IMR-90 (cell line): ENCODE measurements at regions not wholly inside any gene's neighbourhood (a gene's known extent, or its start where the extent isn't known, plus 50 kb on each side); places are given as distances from the start of the nearest gene placed in this dataset.

Experiments
- ATAC-seq: fragments of 200-7000 bp; cut with Tn5 transposase; 2 replicates; pipeline ENCODE4 v1.9.1; 2020; ENCODE audit warnings: low read depth, mild to moderate bottlenecking, moderate library complexity
- BruUV-seq: library from RNA; stranded (reverse); fragments of 400-500 nt; replicated peaks from 2 replicates; lab custom pipeline; 2021; lab: Mats Ljungman, UMichigan
- CTCF ChIA-PET: fragments of 300-600 bp; formaldehyde crosslinking; extraction: SDS; loops from one replicate; lab custom pipeline; 2021; ENCODE audit warnings: antibody characterized with exemption; lab: Yijun Ruan, JAX
- POLR2A ChIA-PET: fragments of 300-600 bp; sonication (Branson Sonifier 250); formaldehyde crosslinking; loops from one replicate; lab custom pipeline; 2022; ENCODE audit warnings: antibody characterized with exemption; ENCODE audit not compliant: unreplicated experiment; lab: Charles Lee
- DNase-seq: peaks from one replicate; pipeline ENCODE4 v3.0.0; 2013
- H2AFZ ChIP-seq: replicated peaks from 2 replicates; pipeline ENCODE3; 2013; ENCODE audit warnings: low read length, mild to moderate bottlenecking; ENCODE audit not compliant: poor library complexity
- H2AK5ac ChIP-seq: 2 replicates; pipeline ENCODE4 v1.6.1; 2013; ENCODE audit warnings: low read depth, low read length, inconsistent platforms
- H2AK9ac ChIP-seq: replicated peaks from 2 replicates; pipeline ENCODE3; 2013; ENCODE audit warnings: mild to moderate bottlenecking, low read depth, low read length, moderate library complexity; ENCODE audit not compliant: poor library complexity
- H2BK120ac ChIP-seq: 2 replicates; pipeline ENCODE4 v1.6.1; 2013; ENCODE audit warnings: low read depth, low read length, inconsistent platforms
- H2BK15ac ChIP-seq: 3 replicates; pipeline ENCODE4 v1.6.1; 2013; ENCODE audit warnings: low read depth, low read length, inconsistent platforms
- H2BK20ac ChIP-seq: 2 replicates; pipeline ENCODE4 v1.6.1; 2013; ENCODE audit warnings: low read depth, mild to moderate bottlenecking, inconsistent platforms, low read length, moderate library complexity
- H2BK5ac ChIP-seq: 2 replicates; pipeline ENCODE4 v1.6.1; 2013; ENCODE audit warnings: mild to moderate bottlenecking, low read depth, low read length, inconsistent platforms; ENCODE audit not compliant: poor library complexity, severe bottlenecking
- H3K14ac ChIP-seq: replicated peaks from 2 replicates; pipeline ENCODE4 v1.6.1; 2013; ENCODE audit warnings: low read depth, low read length, inconsistent platforms
- H3K18ac ChIP-seq: 2 replicates; pipeline ENCODE4 v1.6.1; 2013; ENCODE audit warnings: low read depth, low read length, control low read depth
- H3K23ac ChIP-seq: 2 replicates; pipeline ENCODE4 v1.6.1; 2013; ENCODE audit warnings: low read depth, low read length, inconsistent platforms
- H3K27ac ChIP-seq: 2 replicates; pipeline ENCODE4 v1.5.1; 2013; ENCODE audit warnings: mild to moderate bottlenecking, control low read depth, low read length; ENCODE audit not compliant: insufficient read depth
- H3K27me3 ChIP-seq: 2 replicates; pipeline ENCODE4 v1.6.1; 2013; ENCODE audit warnings: low read length; ENCODE audit not compliant: control insufficient read depth, insufficient read depth
- H3K36me3 ChIP-seq: 2 replicates; pipeline ENCODE4 v1.6.1; 2013; ENCODE audit warnings: low read length, mixed read lengths; ENCODE audit not compliant: control insufficient read depth, insufficient read depth
- H3K4ac ChIP-seq: 2 replicates; pipeline ENCODE4 v1.6.1; 2013; ENCODE audit warnings: low read depth, low read length, inconsistent platforms
- H3K4me1 ChIP-seq: 2 replicates; pipeline ENCODE4 v1.6.1; 2013; ENCODE audit warnings: low read length, mixed read lengths; ENCODE audit not compliant: control insufficient read depth, insufficient read depth
- H3K4me2 ChIP-seq: 2 replicates; pipeline ENCODE4 v1.6.1; 2013; ENCODE audit warnings: low read depth, mild to moderate bottlenecking, control low read depth, low read length, moderate library complexity
- H3K4me3 ChIP-seq: 2 replicates; pipeline ENCODE4 v1.5.1; 2013; ENCODE audit warnings: low read depth, mild to moderate bottlenecking, control low read depth, low read length, moderate library complexity; ENCODE audit not compliant: insufficient read depth
- H3K56ac ChIP-seq: 2 replicates; pipeline ENCODE4 v1.6.1; 2013; ENCODE audit warnings: low read length, inconsistent platforms; ENCODE audit not compliant: insufficient read depth; ENCODE audit errors: extremely low read depth
- H3K79me1 ChIP-seq, 2 experiments: 2 replicates each; pipeline ENCODE4 v1.6.1; 2013; ENCODE audit warnings: low read length in 2 of 2, inconsistent platforms in 1 of 2, low read depth in 1 of 2
- H3K9ac ChIP-seq: 2 replicates; pipeline ENCODE4 v1.6.1; 2013; ENCODE audit warnings: low read depth, low read length, control low read depth
- H3K9me1 ChIP-seq: 2 replicates; pipeline ENCODE4 v1.6.1; 2013; ENCODE audit warnings: low read length, inconsistent platforms; ENCODE audit not compliant: insufficient read depth
- H3K9me3 ChIP-seq: 2 replicates; pipeline ENCODE4 v1.6.1; 2013; ENCODE audit warnings: low read length; ENCODE audit not compliant: control insufficient read depth, insufficient read depth
- H4K20me1 ChIP-seq: 2 replicates; pipeline ENCODE4 v1.6.1; 2013; ENCODE audit warnings: low read length, inconsistent platforms; ENCODE audit not compliant: insufficient read depth
- H4K5ac ChIP-seq: 2 replicates; pipeline ENCODE4 v1.6.1; 2013; ENCODE audit warnings: mild to moderate bottlenecking, low read depth, low read length, control low read depth
- H4K8ac ChIP-seq, 2 experiments: 2 replicates each; pipeline ENCODE4 v1.6.1; 2013; ENCODE audit warnings: low read depth in 2 of 2, low read length in 2 of 2, control low read depth in 1 of 2, inconsistent platforms in 1 of 2
- H4K91ac ChIP-seq: 2 replicates; pipeline ENCODE4 v1.6.1; 2013; ENCODE audit warnings: low read depth, low read length, inconsistent platforms; ENCODE audit not compliant: insufficient read depth
- BHLHE40 ChIP-seq: fragments of 150-350 bp; IDR thresholded peaks from 2 replicates; pipeline ENCODE4 v1.6.1; 2016; ENCODE audit warnings: mild to moderate bottlenecking, low read depth, low read length
- MAFK ChIP-seq: IDR thresholded peaks from 2 replicates; pipeline ENCODE4 v1.6.1; 2012; ENCODE audit warnings: low read depth, low read length, improper control_type of control experiment
- MAZ ChIP-seq: IDR thresholded peaks from 2 replicates; pipeline ENCODE4 v1.6.1; 2012; ENCODE audit warnings: low read depth, mild to moderate bottlenecking, low read length, improper control_type of control experiment, moderate library complexity, borderline replicate concordance
- MXI1 ChIP-seq: IDR thresholded peaks from 2 replicates; pipeline ENCODE4 v1.6.1; 2012; ENCODE audit warnings: low read depth, mild to moderate bottlenecking, low read length, moderate library complexity, borderline replicate concordance
- RAD21 ChIP-seq: IDR thresholded peaks from 2 replicates; pipeline ENCODE4 v1.6.1; 2012; ENCODE audit warnings: low read length, improper control_type of control experiment
- WGBS, 2 experiments: methylation state at CpG; one replicate each; pipeline versions ENCODE4 v1.1.5 to v1.1.7; 2013; ENCODE audit warnings: missing lambda C conversion rate in 2 of 2; ENCODE audit not compliant: insufficient read length in 1 of 2; ENCODE audit errors: extremely low coverage in 2 of 2; 5-methylcytosine and 5-hydroxymethylcytosine counted together
- dilution Hi-C: fragments of 300-500 bp; cut with HindIII; formaldehyde crosslinking; loops from one replicate; pipeline ENCODE4 v1.14.3; 2018; ENCODE audit warnings: low sequenced_read_pairs; ENCODE audit not compliant: unreplicated experiment
- in situ Hi-C: fragments of 300-500 bp; cut with MboI; formaldehyde crosslinking; loops from 3 replicates; pipeline ENCODE4 v1.14.3; 2019; ENCODE audit warnings: low sequenced_read_pairs, inconsistent platforms, mixed read lengths
- intact Hi-C: fragments of 100-400 bp; cut with micrococcal nuclease; formaldehyde crosslinking; loops from 2 replicates; pipeline ENCODE4 v1.10.0; 2022

DNA sequence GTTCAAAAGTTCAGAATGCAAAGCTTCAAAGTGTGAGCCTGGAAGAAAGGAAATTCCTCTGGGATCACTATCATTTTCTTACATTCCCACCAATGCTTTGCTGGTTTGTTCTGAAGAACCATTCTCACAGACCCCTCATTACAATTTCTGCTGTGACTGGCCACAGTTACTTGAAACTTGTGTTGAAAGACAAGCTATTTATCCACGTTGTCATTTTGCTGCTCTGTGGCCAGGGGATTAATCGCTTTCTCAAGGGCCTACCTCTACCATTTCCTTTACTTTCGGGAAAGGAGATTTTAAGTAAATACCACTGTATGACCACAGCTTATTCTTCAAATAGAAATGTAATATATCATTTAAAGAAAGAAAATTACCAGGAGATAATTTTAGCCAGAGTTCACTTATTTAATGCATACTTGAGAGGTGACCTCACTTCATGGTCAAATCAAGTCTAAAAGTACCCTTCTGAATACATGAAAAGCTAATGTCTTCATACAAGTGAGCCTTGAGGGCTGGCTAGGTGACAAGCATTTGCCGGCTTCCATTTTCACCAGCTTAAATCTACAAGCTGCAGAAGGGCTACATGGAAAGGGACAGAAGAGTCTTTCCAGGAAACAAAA is 69.8 kb upstream of the ROBO2 start:
- Histone ChIP-seq H3K27me3 (no peaks in the 10 kb centered on the region), H3K4me2 (no peak overlapping the region), H3K9me1 (no peaks in the 10 kb centered on the region), H2AFZ (no peak overlapping the region), H3K9me3 (no peaks in the 10 kb centered on the region), H3K36me3 (no peaks in the 10 kb centered on the region), H3K79me1 (no peaks in the 10 kb centered on the region), H2BK20ac (no peak overlapping the region), H2BK15ac (no peak overlapping the region), H3K18ac (no peak overlapping the region), H3K9ac (no peak overlapping the region), H2AK5ac (no peak overlapping the region), H2AK9ac (no peak overlapping the region), H3K4me3 (no peak overlapping the region), H3K14ac (no peak overlapping the region), H4K5ac (no peak overlapping the region), H2BK5ac (no peak overlapping the region), H4K91ac (no peak overlapping the region), H4K8ac (no peak overlapping the region), H4K20me1 (no peaks in the 10 kb centered on the region), H2BK120ac (no peak overlapping the region), H3K56ac (no peak overlapping the region), H3K23ac (no peak overlapping the region), H3K27ac (no peak overlapping the region), H3K4ac (no peak overlapping the region), H3K4me1 (no peaks in the 10 kb centered on the region)
- in situ Hi-C loops (no loop called here), dilution Hi-C loops (no loop called here), intact Hi-C loops (no loop called here)
- ChIA-PET POLR2A (no interaction called here), CTCF (interaction anchor here (1.2 kb wide), 1 partner anchor 14 kb away, joined by 3 read pairs; no protein-coding TSS in a partner anchor)
- DNase-seq, result no peak
- no CpG with 5 or more reads among the region's 4 CpGs for WGBS, 2 experiments
- BruUV-seq, result no TSS peak
- TF ChIP-seq RAD21 (no peak), BHLHE40 (no peak), MAZ (no peak), MXI1 (no peak), MAFK (no peak)
- no peak; the same call in 1 of the 2 replicates for ATAC-seq
